GM12873 (cell line): ENCODE measurements at regions not wholly inside any gene's neighbourhood (a gene's known extent, or its start where the extent isn't known, plus 50 kb on each side); places are given as distances from the start of the nearest gene placed in this dataset.

Experiments used
- TF ChIP-seq, protein P1 (sequence below): IDR thresholded peaks from 2 replicates; pipeline ENCODE4 v1.5.1; 2012; ENCODE audit warnings: low read depth, mild to moderate bottlenecking, moderate library complexity, low read length, control low read depth; ENCODE audit not compliant: insufficient read depth; ENCODE audit errors: missing control alignments

GRCh38 chr1:194081444-194081843, 895.0 kb upstream of the B3GALT2 start:
- TF ChIP-seq, protein P1, sequence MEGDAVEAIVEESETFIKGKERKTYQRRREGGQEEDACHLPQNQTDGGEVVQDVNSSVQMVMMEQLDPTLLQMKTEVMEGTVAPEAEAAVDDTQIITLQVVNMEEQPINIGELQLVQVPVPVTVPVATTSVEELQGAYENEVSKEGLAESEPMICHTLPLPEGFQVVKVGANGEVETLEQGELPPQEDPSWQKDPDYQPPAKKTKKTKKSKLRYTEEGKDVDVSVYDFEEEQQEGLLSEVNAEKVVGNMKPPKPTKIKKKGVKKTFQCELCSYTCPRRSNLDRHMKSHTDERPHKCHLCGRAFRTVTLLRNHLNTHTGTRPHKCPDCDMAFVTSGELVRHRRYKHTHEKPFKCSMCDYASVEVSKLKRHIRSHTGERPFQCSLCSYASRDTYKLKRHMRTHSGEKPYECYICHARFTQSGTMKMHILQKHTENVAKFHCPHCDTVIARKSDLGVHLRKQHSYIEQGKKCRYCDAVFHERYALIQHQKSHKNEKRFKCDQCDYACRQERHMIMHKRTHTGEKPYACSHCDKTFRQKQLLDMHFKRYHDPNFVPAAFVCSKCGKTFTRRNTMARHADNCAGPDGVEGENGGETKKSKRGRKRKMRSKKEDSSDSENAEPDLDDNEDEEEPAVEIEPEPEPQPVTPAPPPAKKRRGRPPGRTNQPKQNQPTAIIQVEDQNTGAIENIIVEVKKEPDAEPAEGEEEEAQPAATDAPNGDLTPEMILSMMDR: no peak

GRCh38 chr1:194080826-194081225, 894.4 kb upstream of the B3GALT2 start:
- TF ChIP-seq, protein P1: no peak

DNA sequence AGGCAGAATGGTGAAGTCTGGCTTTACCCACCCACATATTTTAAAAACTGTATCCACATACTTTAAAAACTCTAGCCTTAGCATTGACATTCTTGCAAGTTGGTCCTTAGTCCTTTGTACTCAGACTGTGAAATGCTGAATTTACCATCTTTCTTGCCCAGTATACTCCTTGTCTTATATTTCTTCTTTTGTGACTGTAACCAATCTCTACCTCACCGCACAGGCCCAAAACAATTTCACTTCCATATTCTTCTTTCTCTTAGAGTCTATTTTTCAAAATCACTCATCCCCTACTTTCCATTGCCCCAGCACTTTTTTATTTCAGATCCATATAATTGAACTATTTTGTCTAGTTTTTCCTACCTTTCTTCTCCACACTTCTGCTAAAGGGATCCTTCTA, 892.4 kb upstream of the B3GALT2 start:
- TF ChIP-seq, protein P1: no peak

DNA sequence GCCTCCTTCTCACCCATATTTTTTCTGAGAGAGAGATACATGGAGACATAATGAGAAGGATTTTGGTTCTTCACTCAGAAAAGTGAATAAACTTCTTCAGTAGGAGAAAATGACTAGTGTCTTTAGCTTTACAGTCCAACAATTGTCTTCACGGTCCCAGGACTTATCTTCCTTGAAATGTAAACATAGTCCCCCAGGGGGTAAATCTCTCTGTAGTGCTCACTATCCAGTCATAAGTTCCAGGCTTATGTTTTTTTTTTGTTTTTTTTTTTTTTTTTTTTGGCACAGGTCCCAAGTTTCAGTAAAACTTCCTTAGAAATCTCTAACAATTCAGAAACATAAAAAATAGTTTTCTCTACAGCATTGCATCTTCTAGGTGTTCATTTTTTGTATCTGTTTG, 890.2 kb upstream of the B3GALT2 start:
- TF ChIP-seq, protein P1: no peak

- TF ChIP-seq, protein P1: no peak
These were observed 887.4 kb upstream of the B3GALT2 start for GRCh38 chr1:194073833-194074232.

DNA sequence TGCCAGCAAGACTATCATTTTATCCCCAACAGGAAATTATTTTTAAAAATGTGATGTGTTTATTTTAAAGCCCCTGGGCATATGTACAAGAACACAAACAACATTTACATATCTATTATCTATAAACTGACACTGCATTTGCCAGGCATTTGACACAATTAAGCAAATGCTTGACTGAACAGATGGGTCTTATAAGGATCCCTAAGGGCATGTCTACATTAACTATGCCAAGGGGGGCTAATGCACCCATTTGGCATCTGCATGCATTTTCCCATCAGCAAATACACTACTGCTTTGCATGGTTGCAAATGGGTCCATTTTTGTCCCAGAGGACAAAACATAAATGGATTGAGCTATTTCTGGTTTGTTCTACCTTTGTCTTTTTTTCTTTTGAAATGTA, 884.8 kb upstream of the B3GALT2 start:
- TF ChIP-seq, protein P1: no peak

DNA sequence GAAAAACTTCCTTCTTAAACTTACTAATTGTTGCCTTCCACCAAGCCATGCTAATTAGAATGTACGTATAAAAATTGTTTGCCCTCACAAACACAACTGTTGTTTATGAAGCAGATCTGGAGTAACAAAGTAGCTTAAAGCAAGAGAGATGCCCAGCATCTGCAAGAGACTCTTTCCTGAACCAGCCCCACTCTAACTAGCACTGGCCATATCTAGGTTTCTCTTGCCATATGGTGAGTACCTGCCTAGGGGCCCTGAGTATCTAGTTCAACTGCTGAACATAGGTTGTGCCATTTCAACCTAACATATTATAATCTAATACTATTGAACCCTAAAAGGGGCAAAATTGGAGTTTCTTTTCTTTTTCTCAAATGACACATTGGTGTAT, 883.4 kb upstream of the B3GALT2 start:
- TF ChIP-seq, protein P1: no peak
